ENCODE measurements at regions not wholly inside any gene's neighbourhood (a gene's known extent, or its start where the extent isn't known, plus 50 kb on each side); places are given as distances from the start of the nearest gene placed in this dataset.

DNA sequence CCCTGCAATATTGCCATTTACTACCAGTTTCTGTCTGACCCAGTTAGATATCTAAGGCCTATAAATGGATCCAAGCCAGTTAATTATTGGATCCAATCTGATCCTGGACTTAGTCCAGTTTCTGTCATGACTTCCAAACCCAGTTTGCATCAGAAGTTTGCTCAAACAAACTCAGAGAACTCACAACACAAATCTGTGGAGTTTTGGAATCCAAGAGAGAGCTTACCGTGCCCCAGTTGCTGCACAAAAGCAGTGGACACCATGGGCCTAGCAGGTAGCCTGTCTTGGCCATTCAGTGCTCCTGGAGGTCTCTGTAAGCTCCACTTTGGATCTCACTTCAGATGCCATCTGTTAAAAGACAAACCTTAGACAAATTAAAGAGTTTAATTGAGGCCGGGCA lies 174.5 kb downstream of the AASDH start:
- TF ChIP-seq, protein P1, sequence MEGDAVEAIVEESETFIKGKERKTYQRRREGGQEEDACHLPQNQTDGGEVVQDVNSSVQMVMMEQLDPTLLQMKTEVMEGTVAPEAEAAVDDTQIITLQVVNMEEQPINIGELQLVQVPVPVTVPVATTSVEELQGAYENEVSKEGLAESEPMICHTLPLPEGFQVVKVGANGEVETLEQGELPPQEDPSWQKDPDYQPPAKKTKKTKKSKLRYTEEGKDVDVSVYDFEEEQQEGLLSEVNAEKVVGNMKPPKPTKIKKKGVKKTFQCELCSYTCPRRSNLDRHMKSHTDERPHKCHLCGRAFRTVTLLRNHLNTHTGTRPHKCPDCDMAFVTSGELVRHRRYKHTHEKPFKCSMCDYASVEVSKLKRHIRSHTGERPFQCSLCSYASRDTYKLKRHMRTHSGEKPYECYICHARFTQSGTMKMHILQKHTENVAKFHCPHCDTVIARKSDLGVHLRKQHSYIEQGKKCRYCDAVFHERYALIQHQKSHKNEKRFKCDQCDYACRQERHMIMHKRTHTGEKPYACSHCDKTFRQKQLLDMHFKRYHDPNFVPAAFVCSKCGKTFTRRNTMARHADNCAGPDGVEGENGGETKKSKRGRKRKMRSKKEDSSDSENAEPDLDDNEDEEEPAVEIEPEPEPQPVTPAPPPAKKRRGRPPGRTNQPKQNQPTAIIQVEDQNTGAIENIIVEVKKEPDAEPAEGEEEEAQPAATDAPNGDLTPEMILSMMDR (conservative IDR thresholded peaks at IDR 0.05; ENCODE audit: low read depth, low read length) = no peak
- no peak for TF ChIP-seq EZH2 (IDR thresholded peaks at IDR 0.05; ENCODE audit: borderline replicate concordance, low read depth, low read length, poor library complexity, severe bottlenecking)
- no peak for DNase-seq (ENCODE audit: low spot score)
- ChIA-PET CTCF (no interaction called here), POLR2A (ENCODE audit: low non-redundant PET) (no interaction called here)
- intact Hi-C loops (cut with micrococcal nuclease; ENCODE audit: unreplicated experiment) = no loop called here
- no TSS peak for BruUV-seq (replicated peaks)
- Histone ChIP-seq H3K4me3 (ENCODE audit: low read depth, low read length, poor library complexity, severe bottlenecking) (no peak overlapping the region), H3K36me3 (ENCODE audit: insufficient read depth, low read length, poor library complexity, severe bottlenecking) (no peaks in the 10 kb centered on the region), H3K27ac (ENCODE audit: low read depth, low read length, poor library complexity, severe bottlenecking) (no peak overlapping the region), H3K27me3 (replicated peaks; ENCODE audit: insufficient read depth, low read depth, low read length, poor library complexity) (no peaks in the 10 kb centered on the region), H3K9me3 (ENCODE audit: low read depth, low read length, poor library complexity, severe bottlenecking) (no peaks in the 10 kb centered on the region), H3K4me1 (ENCODE audit: insufficient read depth, low read length, poor library complexity, severe bottlenecking) (no peaks in the 10 kb centered on the region)

DNA sequence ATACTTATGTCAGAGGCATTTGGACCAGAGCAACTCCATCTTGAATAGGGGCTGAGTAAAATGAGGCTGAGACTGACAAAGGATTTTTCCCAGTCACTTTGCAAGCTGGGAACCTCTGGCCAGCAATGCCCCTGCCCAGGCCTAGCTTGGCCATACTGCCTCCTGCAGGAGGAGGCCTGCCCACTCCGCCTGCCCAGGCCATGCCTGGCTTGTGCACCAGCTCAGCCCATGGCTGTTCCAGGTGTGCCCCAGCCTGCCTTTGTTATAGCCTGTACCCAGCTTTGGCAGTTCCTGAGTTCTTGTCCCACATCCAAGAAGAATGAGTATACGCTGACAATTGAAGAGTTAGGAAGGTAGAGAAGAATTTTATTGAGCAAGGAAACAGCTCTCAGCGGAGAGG lies 176.1 kb downstream of the AASDH start:
- Histone ChIP-seq H3K27ac (ENCODE audit: low read depth, low read length, poor library complexity, severe bottlenecking) (no peak overlapping the region), H3K36me3 (ENCODE audit: insufficient read depth, low read length, poor library complexity, severe bottlenecking) (no peaks in the 10 kb centered on the region), H3K4me1 (ENCODE audit: insufficient read depth, low read length, poor library complexity, severe bottlenecking) (no peaks in the 10 kb centered on the region), H3K27me3 (replicated peaks; ENCODE audit: insufficient read depth, low read depth, low read length, poor library complexity) (no peaks in the 10 kb centered on the region), H3K4me3 (ENCODE audit: low read depth, low read length, poor library complexity, severe bottlenecking) (no peak overlapping the region), H3K9me3 (ENCODE audit: low read depth, low read length, poor library complexity, severe bottlenecking) (no peaks in the 10 kb centered on the region)
- ChIA-PET CTCF (no interaction called here), POLR2A (ENCODE audit: low non-redundant PET) (no interaction called here)
- TF ChIP-seq, protein P1 (conservative IDR thresholded peaks at IDR 0.05; ENCODE audit: low read depth, low read length) = no peak
- no peak for TF ChIP-seq EZH2 (IDR thresholded peaks at IDR 0.05; ENCODE audit: borderline replicate concordance, low read depth, low read length, poor library complexity, severe bottlenecking)
- no TSS peak for BruUV-seq (replicated peaks)
- DNase-seq (ENCODE audit: low spot score) = no peak
- intact Hi-C loops (cut with micrococcal nuclease; ENCODE audit: unreplicated experiment) = no loop called here

DNA sequence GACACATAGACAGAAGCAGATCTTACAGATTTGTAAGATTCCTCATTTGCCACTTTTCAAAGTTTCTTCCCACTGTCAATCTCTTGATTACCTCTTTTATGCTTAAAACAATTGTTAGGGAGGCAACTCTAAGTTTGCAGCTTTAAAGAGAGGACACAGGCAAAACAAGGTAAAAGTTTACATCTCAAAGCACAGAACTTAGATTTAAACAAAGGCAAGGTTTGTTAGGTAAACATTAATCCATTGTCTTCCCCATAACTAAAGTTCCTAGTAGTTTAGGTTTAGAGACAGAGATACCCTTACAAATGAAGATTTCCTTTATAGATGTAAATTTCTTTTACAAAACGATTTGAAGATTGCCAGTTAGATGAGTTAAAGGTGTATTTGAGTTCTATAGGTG lies 176.9 kb downstream of the AASDH start:
- no TSS peak for BruUV-seq (replicated peaks)
- no peak for TF ChIP-seq EZH2 (IDR thresholded peaks at IDR 0.05; ENCODE audit: borderline replicate concordance, low read depth, low read length, poor library complexity, severe bottlenecking)
- TF ChIP-seq, protein P1 (conservative IDR thresholded peaks at IDR 0.05; ENCODE audit: low read depth, low read length) = no peak
- Histone ChIP-seq H3K4me1 (ENCODE audit: insufficient read depth, low read length, poor library complexity, severe bottlenecking) (no peaks in the 10 kb centered on the region), H3K36me3 (ENCODE audit: insufficient read depth, low read length, poor library complexity, severe bottlenecking) (no peaks in the 10 kb centered on the region), H3K27me3 (replicated peaks; ENCODE audit: insufficient read depth, low read depth, low read length, poor library complexity) (no peaks in the 10 kb centered on the region), H3K27ac (ENCODE audit: low read depth, low read length, poor library complexity, severe bottlenecking) (no peak overlapping the region), H3K4me3 (ENCODE audit: low read depth, low read length, poor library complexity, severe bottlenecking) (no peak overlapping the region), H3K9me3 (ENCODE audit: low read depth, low read length, poor library complexity, severe bottlenecking) (no peaks in the 10 kb centered on the region)
- ChIA-PET POLR2A (ENCODE audit: low non-redundant PET) (no interaction called here), CTCF (no interaction called here)
- no peak for DNase-seq (ENCODE audit: low spot score)
- intact Hi-C loops (cut with micrococcal nuclease; ENCODE audit: unreplicated experiment) = no loop called here
